Small intestine (tissue), 7 donors: ENCODE measurements at regions not wholly inside any gene's neighbourhood (a gene's known extent, or its start where the extent isn't known, plus 50 kb on each side); places are given as distances from the start of the nearest gene placed in this dataset.

ENCODE experiments used
- DNase-seq, 2 donors: peaks; one replicate each; pipeline versions ENCODE4 v3.0.0 to v3.0.0-alpha.2; 2013
- FAIRE-seq: peaks from 2 replicates; lab custom pipeline; 2012; peaks lifted over from hg19 to GRCh38; lab: Jason Lieb, UNC
- H3K27ac ChIP-seq, 3 donors: one replicate each; pipeline ENCODE4 v1.5.1; 2013; ENCODE audit warnings: low read length in 2 of 3, mild to moderate bottlenecking in 2 of 3, control low read depth in 1 of 3, inconsistent platforms in 1 of 3, low read depth in 1 of 3, moderate library complexity in 1 of 3
- H3K27me3 ChIP-seq, 3 donors: one replicate each; pipeline ENCODE4 v1.6.1; 2013; ENCODE audit warnings: low read length in 3 of 3, inconsistent platforms in 1 of 3; ENCODE audit not compliant: control insufficient read depth in 3 of 3, insufficient read depth in 3 of 3
- H3K36me3 ChIP-seq, 3 donors: one replicate each; pipeline ENCODE4 v1.6.1; 2013; ENCODE audit warnings: low read length in 3 of 3, inconsistent platforms in 1 of 3, low read depth in 1 of 3, mild to moderate bottlenecking in 1 of 3, moderate library complexity in 1 of 3; ENCODE audit not compliant: control insufficient read depth in 3 of 3, insufficient read depth in 2 of 3
- H3K4me1 ChIP-seq, 3 donors: one replicate each; pipeline ENCODE4 v1.6.1; 2013; ENCODE audit warnings: low read length in 2 of 3, inconsistent platforms in 1 of 3, low read depth in 1 of 3, mild to moderate bottlenecking in 1 of 3, moderate library complexity in 1 of 3; ENCODE audit not compliant: control insufficient read depth in 3 of 3, insufficient read depth in 2 of 3
- H3K4me3 ChIP-seq, 3 donors: one replicate each; pipeline ENCODE4 v1.5.1; 2013; ENCODE audit warnings: low read length in 3 of 3, control low read depth in 1 of 3, inconsistent platforms in 1 of 3, low read depth in 1 of 3, mild to moderate bottlenecking in 1 of 3, moderate library complexity in 1 of 3
- H3K9me3 ChIP-seq, 2 donors: one replicate each; pipeline ENCODE4 v1.6.1; 2013; ENCODE audit warnings: low read depth in 1 of 2, low read length in 1 of 2; ENCODE audit not compliant: control insufficient read depth in 2 of 2, insufficient read depth in 1 of 2
- WGBS, 3 donors: extraction: QIAGEN DNeasy Blood & Tissue Kit; methylation state at CpG; one replicate each; pipeline ENCODE4 v1.1.7; 2013; 5-methylcytosine and 5-hydroxymethylcytosine counted together
- donor health status: healthy with polysubstance abuse.
- donor health status: control.
- donor health status: control.
- donor health status: Bipolar disorder and iron deficiency.
- donor health status: healthy.

- no peaks in the 10 kb centered on the region for H3K4me1 ChIP-seq
- no peaks in the 10 kb centered on the region for H3K27me3 ChIP-seq
- H3K36me3 ChIP-seq = no peaks in the 10 kb centered on the region
- no peak overlapping the region for H3K4me3 ChIP-seq
- no peak for FAIRE-seq
- no peak for DNase-seq
- 77 to 88% (median 87%) methylated on average over 4 of the region's 4 CpGs for WGBS, 3 donors
- H3K9me3 ChIP-seq = peaks cover 0 to 3% of the 10 kb centered on the region in 2 donors
- no peak overlapping the region for H3K27ac ChIP-seq
Measured at GRCh38 chr2:9060819-9061218, 57.3 kb upstream of the MBOAT2 start.

- H3K9me3 ChIP-seq = peaks cover 0 to 3% of the 10 kb centered on the region in 2 donors
- no peak overlapping the region for H3K27ac ChIP-seq
- no peaks in the 10 kb centered on the region for H3K4me1 ChIP-seq
- no peak overlapping the region for H3K4me3 ChIP-seq
- WGBS, 3 donors = 73 to 78% (median 73%) methylated on average over 9 of the region's 9 CpGs
- no peak for DNase-seq
- no peak for FAIRE-seq
- H3K36me3 ChIP-seq = no peaks in the 10 kb centered on the region
- H3K27me3 ChIP-seq = no peaks in the 10 kb centered on the region
Measured at GRCh38 chr2:9057939-9058761, 54.7 kb upstream of the MBOAT2 start.

GRCh38 chr2:9055471-9055870 is 52.0 kb upstream of the MBOAT2 start:
- WGBS, 3 donors = 79 to 82% (median 80%) methylated on average over 4 of the region's 4 CpGs
- H3K27ac ChIP-seq = no peak overlapping the region
- H3K4me3 ChIP-seq = no peak overlapping the region
- no peaks in the 10 kb centered on the region for H3K36me3 ChIP-seq
- DNase-seq = no peak
- H3K9me3 ChIP-seq = peaks cover 0 to 3% of the 10 kb centered on the region in 2 donors
- H3K4me1 ChIP-seq = no peaks in the 10 kb centered on the region
- FAIRE-seq = no peak
- H3K27me3 ChIP-seq = no peaks in the 10 kb centered on the region

DNA sequence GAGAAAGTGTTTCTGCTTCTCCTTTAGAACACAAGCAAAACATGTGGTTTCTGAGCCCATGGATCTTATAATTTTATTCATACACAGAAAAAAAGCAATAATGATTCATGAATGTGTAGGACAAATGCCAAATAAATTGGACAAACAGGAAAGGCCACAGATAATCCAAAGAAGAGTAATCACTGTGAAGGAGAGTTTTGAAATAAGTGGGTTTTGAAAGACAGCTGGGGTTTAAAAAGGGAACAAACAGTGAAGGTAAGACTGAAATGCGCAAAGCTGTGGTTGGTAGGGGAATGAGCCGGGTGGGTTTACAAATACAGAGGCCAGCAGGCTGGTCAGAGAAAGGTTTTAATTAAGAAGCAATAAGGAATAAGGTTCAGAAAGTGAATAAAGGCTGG is 50.0 kb upstream of the MBOAT2 start:
- no peak overlapping the region for H3K4me3 ChIP-seq
- H3K27me3 ChIP-seq = no peaks in the 10 kb centered on the region
- no peaks in the 10 kb centered on the region for H3K9me3 ChIP-seq
- DNase-seq = no peak
- no peak for FAIRE-seq
- 85 to 96% (median 86%) methylated on average over 2 of the region's 2 CpGs for WGBS, 3 donors
- H3K36me3 ChIP-seq = no peaks in the 10 kb centered on the region
- H3K27ac ChIP-seq = no peak overlapping the region
- H3K4me1 ChIP-seq = no peaks in the 10 kb centered on the region
